HG02678 (cell line): ENCODE measurements at regions not wholly inside any gene's neighbourhood (a gene's known extent, or its start where the extent isn't known, plus 50 kb on each side); places are given as distances from the start of the nearest gene placed in this dataset.
"Not testable (repeated sequence)": the region's sequence is repeated elsewhere in the genome, so short reads cannot be mapped to it uniquely, and the experiment has no call there.

Source experiments
- ATAC-seq: cut with Tn5 transposase; IDR thresholded peaks from one replicate; pipeline ENCODE4 v1.9.1; 2021; ENCODE audit warnings: mild to moderate bottlenecking, moderate library complexity; ENCODE audit not compliant: unreplicated experiment

DNA sequence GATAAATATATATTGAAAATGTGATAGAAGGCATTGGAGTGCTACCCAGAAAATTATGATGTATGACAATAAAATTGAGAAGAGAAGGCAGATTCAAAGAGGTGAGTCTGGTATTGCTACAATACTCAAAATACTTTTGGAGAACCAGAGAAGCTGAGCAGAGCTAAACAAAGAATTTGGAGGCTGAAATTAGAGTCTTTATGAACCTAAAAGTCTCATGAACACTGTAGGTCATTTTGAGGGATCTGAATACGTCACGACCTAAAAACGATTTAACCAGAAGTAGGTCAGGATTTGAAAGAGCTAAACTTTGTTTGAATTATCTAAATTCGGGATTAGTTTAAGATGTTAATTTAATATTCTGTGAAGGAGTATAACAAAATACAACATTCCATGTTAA, 182.4 kb upstream of the CDH9 start:
- no peak for ATAC-seq

DNA sequence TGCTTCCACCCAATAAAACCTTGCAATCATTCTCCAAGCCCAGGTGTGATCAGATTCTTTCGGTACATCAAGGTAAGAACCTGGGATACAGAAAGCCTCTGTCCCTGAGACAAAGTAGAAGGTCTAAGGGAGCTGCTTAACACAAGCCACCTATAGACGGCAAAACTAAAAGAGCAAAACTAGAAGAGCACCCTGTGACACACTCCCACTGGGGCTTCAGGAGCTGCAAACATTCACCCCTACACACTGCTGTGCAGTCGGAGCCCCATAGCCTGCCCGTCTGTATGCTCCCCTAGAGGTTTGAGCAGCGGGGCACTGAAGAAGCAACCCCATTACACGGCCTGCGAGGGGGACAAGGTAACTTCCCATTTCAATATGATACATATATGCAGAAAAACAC, 179.6 kb upstream of the CDH9 start:
- no peak for ATAC-seq

DNA sequence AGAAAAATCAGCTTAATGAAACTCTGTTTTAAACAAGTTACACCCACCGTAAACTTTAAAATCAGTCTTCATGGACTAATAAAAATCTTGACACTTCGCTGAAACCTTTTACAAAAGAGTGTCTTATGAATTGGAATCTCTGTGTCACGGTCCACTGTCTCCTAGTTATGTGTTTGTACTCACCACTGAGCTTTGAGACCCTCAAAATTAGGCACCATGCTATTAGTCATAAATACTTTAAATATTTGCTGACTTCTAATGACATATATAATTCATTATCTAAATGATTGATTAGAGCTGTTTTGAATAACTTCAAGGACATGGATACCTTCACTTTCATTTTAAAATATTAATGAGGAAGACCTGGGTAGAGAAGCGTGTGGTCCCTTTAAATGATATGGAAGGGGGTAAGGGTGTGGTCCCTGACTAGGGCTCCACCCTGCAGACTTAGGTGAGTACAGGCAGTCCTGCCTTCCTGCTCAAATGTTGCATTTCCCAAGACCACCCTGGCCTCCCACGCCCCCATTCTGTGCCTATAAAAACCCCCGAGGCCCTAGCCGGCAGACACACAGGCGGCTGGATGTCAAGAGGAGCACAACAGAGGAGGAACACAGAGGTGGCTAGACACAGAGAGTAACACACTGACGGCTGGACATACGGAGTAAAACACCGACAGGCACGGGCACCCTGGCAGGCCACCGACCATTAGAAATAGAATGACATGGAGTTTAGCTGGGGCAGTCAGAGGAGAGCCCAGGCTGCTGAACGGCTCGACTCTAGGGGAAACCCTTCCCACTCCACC, 179.0 kb upstream of the CDH9 start:
- ATAC-seq, result no peak

DNA sequence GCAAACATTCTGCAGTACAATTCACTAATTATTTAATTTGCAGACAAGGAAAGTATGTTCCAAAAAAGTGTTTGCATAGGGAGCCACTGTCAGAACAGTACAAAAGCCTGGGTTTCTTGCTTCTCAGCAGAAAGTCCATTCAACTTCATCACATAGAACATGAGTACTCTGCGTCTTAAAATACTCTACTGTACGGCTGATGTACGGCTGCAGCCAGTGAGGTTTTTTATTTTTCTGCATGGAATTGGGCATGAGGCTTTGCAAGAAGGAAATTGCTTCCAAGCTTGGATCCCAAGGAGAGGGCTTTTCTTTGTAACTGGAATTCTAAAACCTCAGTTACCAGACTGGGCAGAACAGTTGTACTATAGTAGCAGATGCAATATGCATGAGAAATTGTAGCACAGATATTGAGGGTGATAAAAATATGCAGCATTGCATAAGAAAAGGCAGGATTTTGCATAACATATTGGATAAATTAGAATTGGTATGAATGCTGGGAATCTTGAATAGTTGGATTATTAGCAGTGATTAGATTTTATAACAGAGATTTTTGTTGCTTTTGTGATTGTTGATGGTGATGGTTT, 178.1 kb upstream of the CDH9 start:
- no peak for ATAC-seq

DNA sequence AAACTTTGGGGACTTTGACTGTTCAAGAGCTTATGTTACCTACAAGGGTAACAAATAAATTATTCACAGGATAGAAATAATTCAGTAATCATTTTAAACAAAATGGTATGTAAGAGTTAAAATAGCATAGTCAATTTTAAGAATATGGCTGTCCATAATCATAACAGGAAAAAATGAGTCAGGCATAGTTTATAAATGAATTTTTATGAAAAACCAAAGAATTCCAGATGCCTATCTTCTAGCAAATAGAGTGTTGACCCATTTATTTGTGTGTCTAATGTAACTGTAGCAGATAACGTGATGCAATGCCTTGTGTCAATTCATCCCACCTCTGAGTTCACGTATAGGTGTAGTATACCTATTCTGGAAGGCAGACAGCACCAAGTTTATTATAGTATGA, 169.7 kb upstream of the CDH9 start:
- no peak for ATAC-seq

DNA sequence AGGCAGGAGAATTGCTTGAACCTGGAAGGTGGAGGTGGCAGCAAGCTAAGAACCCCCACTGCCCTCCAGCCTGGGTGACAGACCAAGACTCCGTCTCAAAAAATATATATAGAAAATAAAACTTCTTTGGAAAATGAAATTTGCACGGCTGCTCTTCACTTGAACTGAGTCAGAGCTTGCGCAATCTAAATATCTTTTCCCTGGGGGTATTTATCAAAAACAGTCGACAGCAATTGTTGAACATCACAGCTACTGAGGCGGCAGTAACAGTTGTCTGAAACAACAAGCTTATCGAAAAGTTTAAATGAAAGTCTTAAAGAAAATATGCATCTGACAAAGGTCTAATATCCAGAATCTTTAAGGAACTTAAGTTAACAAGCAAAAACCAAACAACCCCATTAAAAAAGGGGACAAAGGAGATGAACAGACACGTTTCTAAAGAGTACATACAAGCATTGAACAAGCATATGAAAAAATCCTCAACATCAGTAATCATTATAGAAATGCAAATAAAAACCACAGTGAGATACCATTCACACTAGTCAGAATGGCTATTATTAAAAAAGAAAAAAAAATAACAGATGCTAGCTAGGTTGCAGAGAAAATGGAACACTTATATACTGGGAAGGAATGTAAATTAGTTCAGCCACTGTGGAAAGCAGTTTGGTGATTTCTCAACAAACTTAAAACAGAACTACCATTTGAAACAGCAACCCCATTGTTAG, 153.6 kb upstream of the CDH9 start:
- ATAC-seq, result no peak

DNA sequence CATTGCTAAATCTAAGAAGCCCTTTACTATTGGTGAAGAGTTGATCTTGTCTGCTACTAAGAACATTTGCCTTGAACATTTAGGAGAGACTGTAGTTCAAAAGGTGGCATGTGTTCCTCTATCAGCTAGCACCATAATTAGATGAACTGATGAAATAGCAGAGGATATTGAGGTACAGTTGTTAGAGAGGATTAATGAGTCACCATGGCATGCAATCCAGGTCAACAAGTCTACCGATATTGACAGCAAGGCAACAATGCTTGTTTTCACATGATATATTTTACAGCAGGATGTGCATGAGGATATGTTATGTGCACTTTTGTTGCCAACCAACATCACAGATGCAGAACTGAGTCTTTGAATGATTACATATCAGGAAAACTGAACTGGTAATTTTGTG, 134.3 kb upstream of the CDH9 start:
- ATAC-seq, result no peak

DNA sequence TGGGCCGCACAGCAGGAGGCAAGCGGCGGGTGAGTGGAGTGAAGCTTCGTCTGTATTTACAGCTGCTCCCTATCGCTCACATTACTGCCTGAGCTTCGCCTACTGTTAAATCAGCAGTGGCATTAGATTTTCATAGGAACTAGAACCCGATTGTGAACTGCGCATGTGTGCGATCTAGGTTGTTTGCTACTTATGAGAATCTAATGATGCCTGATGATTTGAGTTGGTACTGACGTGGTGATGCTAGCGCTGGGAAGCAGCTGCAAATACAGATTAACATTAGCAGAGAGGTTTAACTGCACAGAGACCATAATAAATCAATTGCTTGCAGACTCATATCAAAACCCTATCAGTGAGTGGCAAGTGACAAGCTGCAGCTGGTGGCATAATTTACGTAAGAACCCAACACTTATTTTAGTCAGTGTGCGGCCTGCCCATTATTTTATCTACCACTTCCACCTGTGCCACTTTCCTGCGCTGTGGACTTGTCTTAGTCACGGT, 133.4 kb upstream of the CDH9 start:
- no peak for ATAC-seq

DNA sequence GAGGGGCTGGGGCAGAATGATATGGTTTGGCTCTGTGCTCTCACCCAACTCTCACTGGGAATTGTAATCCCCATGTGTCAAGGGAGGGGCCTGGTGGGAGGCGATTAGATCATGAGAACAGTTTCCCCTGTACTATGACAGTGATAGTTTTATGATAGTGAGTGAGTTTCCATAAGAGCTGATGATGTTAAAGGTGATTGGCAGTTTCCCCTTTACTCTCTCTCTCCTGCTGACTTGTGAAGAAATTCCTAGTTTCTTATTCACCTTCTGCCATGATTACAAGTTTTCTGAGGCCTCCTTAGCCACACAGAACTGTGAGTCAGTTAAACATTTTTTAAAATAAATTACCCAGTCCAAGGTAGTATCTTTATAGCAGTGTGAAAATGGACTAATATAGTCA, 120.4 kb upstream of the CDH9 start:
- no peak for ATAC-seq

DNA sequence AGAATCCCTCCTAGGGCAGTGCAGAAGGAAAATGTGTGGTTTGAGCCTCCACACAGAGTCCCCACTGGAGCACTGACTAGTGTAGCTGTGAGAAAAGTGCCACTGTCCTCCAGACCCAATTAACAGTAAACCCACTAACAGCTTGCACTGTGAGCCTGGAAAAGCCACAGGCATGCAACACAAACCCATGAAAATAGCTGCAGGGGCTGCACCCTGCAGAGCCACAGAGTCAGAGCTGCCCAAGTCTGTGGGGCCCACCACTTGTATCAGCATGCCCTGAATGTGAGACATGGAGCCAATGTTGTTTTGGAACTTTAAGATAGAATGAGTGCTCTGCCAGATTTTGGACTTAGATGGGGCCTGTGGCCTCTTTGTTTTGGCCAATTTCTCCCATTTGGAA, 119.8 kb upstream of the CDH9 start:
- no peak for ATAC-seq

DNA sequence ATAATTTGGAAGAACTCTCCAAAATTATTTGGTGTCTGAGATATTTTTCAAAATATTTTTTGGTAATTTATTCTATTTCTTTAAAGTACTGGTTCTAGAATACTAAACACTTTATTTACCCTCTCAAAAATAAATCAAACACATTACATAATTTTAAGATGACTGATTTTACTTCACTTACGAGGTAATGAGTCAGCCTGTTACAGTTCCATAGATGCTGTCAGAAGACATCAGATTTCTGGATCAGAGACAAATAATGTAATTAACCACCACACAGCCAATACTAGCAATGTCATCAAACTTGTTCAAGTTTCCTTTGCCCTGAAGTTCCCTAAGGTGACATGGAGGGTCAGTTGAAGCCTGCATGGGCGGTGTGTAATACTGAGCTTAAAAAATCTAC, 106.1 kb upstream of the CDH9 start:
- no peak for ATAC-seq

DNA sequence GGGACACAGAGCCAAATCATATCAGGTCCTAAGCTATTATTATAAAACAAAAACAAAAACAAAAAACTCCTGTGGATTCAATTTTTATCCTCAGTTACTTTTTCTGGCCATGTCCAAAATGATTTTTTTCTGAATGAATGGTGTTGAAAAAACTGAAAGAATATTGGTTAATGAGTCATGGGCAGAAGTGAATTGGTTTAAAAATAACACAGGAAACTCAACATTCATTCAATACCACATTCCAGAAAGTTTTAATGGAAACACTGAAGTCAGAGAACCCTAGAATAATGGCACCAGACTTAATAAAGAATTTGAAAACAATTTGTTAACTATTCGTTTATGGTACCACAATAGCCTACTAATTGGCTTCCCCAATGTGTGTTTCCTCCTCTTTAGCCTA, 102.4 kb upstream of the CDH9 start:
- ATAC-seq, result no peak

DNA sequence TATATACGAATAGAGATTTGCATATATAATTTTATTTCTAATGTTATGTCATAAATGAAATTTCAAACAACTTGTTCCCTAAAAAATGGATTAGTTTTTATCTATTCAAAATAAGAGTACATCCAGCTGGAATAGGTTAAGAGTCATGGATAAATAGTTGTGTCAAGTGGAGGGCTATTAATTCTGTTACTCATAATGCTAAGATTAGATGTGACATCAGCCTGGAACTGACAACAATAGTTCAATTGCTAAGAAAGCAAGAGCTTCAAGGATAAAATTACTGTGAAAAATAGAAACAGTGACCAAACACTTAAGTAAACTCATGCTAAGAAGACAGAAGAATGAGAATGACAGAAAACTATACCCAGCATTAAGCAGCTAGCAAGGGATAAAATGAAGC, 92.2 kb upstream of the CDH9 start:
- no peak for ATAC-seq

DNA sequence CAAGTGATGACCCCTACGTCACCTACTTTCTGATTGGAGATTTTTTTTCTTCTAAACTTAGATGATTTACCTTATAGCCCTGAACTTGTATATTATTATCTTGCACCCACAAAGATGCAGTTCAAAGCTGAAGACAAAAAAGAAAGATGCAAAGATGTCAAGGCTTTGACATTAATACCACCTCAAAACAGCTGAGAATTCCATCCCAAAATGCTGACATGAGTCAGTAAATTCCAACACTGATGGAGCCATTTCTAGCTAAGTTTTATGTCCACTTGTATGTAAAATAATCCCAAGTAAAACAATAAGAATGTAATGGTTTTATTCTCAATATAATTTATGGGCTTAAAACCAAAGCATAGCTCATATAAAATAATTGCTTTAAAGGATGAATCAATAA, 91.5 kb upstream of the CDH9 start:
- ATAC-seq, result no peak

DNA sequence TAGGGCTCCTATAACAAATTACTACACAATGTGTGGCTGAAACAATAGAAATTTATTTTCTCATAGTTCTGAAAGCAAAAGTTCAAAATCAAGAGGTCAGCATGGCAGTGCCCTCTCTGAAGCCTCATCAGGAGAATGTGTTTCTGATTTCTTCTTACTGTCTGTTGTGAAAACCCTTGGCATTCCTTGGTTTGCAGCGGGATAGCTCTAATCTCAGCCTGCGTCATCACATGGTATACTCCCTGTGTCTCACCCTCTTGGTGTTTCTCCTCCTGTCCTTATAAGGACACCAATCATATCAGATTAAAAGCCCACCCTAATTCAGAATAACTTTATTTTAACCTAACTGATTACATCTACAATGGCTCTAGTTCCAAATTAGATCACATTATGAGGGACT, 87.5 kb upstream of the CDH9 start:
- no peak for ATAC-seq

DNA sequence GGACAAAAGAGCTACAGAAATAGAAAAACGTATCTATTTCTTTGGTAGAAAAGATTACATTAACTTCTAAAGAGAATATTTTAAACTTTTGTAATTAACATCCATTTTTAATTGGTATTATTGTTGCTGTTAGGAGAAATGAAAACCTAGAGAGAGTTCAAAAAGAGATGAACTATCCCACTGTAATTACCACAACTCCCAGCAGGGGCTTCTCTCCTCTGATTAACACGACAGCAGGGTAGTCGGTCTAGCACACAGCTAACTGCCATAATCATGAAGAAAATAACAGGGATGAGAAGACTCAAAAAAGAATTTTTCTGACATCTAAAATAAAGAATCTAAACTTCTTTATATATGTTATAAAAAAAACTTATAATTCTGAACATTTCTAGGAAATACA, 86.2 kb upstream of the CDH9 start:
- no peak for ATAC-seq

DNA sequence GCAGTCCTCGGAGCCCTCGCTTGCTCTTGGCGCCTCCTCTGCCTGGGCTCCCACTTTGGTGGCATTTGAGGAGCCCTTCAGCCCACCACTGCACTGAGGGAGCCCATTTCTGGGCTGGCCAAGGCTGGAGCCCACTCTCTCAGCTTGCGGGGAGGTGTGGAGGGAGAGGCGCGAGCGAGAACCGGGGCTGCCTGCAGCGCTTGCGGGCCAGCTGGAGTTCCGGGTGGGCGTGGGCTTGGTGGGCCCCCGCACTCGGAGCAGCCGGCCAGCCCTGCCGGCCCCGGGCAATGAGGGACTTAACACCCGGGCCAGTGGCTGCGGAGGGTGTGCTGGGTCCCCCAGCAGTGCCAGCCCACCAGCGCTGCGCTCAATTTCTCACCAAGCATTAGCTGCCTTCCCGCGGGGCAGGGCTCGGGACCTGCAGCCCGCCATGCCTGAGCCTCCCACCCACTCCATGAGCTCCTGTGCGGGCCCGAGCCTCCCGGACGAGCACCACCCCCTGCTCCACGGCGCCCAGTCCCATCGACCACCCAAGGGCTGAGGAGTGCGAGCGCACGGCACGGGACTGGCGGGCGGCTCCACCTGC, 81.4 kb upstream of the CDH9 start:
- not testable (repeated sequence) for ATAC-seq

DNA sequence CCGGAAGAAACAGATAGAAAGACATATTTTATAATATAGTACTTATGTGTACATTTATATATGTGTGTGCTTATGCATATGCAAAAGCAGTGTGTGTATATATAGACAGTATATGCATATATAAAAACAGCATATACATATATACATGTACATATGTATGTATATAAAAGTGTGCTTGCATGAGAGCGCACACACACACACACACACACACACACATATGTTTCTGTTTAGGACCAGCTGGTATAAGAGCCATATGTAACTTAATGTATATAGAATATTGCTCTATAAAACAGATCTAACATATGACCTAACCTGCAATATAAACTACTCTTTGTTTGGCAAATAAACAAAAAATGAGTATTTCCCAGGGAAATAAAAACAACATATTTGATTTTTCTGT, 65.1 kb upstream of the CDH9 start:
- no peak for ATAC-seq

DNA sequence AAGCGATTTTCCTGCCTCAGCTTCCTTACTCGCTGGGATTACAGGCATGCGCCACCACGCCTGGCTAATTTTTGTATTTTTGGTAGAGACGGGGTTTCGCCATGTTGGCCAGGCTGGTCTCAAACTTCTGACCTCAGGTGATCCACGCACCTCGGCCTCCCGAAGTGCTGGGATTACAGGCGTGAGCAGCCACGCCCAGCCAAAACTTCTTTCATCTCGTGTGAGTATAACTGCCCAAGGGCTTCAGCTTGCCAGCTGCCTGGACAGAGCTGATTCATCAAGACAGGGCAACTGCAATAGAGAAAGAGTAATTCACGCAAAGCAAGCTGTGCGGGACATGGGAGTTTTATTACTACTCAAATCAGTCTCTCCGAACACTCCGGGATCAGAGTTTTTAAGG, 57.4 kb upstream of the CDH9 start:
- ATAC-seq, result not testable (repeated sequence)

DNA sequence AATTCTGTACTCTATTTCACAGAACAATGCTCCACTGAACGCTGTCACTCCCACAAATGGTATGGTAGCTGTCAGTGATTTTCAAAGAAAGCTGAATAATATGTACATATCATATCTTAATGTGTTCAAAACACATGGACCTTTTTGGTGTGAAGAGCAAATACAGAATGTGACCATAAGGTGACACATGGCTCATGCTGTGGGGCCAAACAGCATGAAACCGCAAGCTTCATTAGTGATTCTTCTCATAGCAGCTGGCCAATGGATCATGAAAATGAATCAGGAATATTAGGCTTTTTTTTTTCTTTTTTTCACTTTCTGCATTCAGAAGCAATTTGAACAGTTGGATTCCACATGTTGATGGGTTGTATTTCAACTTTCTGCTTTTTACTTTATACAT, 54.9 kb upstream of the CDH9 start:
- ATAC-seq, result no peak

DNA sequence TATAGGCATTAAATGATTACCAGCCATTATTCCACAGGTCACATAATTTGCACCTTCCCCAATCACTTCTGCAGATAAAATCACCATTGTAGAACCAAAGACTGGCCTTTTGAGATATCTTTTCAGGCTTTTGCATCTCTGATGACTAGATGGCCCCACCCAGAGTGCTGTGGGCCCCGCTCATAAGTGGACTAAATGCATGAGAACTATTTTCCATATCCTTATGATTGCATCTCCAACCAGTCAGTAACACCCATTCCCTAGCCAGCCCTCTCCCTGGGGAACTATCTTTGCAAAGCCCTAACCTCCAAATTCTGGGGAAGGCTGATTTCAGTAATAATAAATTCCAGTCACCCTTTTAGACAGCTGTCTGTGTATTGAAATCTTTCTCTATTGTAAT, 53.5 kb upstream of the CDH9 start:
- no peak for ATAC-seq

DNA sequence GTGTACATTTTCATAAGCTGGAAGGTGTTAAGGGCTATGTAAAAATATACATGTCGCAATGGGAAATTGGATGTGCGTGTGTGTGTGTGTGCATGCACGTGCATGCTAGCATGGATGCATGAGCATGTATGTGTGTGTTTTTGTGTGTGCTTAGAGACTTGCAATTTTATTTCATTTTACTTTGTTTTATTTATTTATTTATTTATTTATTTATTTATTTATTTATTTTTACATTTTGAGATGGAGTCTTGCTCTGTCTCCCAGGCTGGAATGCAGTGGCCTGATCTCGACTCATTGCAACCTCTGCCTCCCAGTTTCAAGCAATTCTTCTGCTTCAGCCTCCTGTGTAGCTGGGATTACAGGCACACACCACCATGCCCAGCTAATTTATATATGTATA, 50.4 kb upstream of the CDH9 start:
- ATAC-seq, result not testable (repeated sequence)
